NCI-H2196 treated with DMSO at 0.1 percent for 48 hours (cell line): ENCODE measurements at regions not wholly inside any gene's neighbourhood (a gene's known extent, or its start where the extent isn't known, plus 50 kb on each side); places are given as distances from the start of the nearest gene placed in this dataset.

Source experiments
- DNase-seq: peaks from one replicate; lab custom pipeline; 2025; ENCODE audit not compliant: unreplicated experiment; lab: John Stamatoyannopoulos, UW

- DNase-seq = no peak
These were observed 325.8 kb upstream of the ZMIZ1 start for GRCh38 chr10:78742730-78743615.

GRCh38 chr10:78744056-78744455 is 324.7 kb upstream of the ZMIZ1 start:
- no peak for DNase-seq

GRCh38 chr10:78744491-78745090 is 324.2 kb upstream of the ZMIZ1 start:
- DNase-seq = no peak

- DNase-seq = no peak
These were observed 323.3 kb upstream of the ZMIZ1 start for GRCh38 chr10:78745441-78745840.

- DNase-seq = no peak
These were observed 322.5 kb upstream of the ZMIZ1 start for GRCh38 chr10:78746155-78746763.

- no peak for DNase-seq
These were observed 321.1 kb upstream of the ZMIZ1 start for GRCh38 chr10:78747401-78748234.

GRCh38 chr10:78748235-78748533 is 320.6 kb upstream of the ZMIZ1 start:
- DNase-seq = no peak

- DNase-seq = no peak
These were observed 319.6 kb upstream of the ZMIZ1 start for GRCh38 chr10:78749200-78749599.

GRCh38 chr10:78749898-78750297 is 318.9 kb upstream of the ZMIZ1 start:
- no peak for DNase-seq

GRCh38 chr10:78750418-78750817 is 318.3 kb upstream of the ZMIZ1 start:
- DNase-seq = no peak

GRCh38 chr10:78751716-78752115 is 317.1 kb upstream of the ZMIZ1 start:
- no peak for DNase-seq

GRCh38 chr10:78752221-78752620 is 316.5 kb upstream of the ZMIZ1 start:
- no peak for DNase-seq

- no peak for DNase-seq
These were observed 316.1 kb upstream of the ZMIZ1 start for GRCh38 chr10:78752708-78753107.

- DNase-seq = no peak
These were observed 314.3 kb upstream of the ZMIZ1 start for GRCh38 chr10:78754269-78755062.

- no peak for DNase-seq
These were observed 313.6 kb upstream of the ZMIZ1 start for GRCh38 chr10:78755063-78755701.

- no peak for DNase-seq
These were observed 312.8 kb upstream of the ZMIZ1 start for GRCh38 chr10:78755877-78756455.

- DNase-seq = no peak
These were observed 312.0 kb upstream of the ZMIZ1 start for GRCh38 chr10:78756604-78757343.

GRCh38 chr10:78757344-78757925 is 311.3 kb upstream of the ZMIZ1 start:
- no peak for DNase-seq

- no peak for DNase-seq
These were observed 310.6 kb upstream of the ZMIZ1 start for GRCh38 chr10:78758176-78758575.
